AG04450 (cell line): ENCODE measurements at regions not wholly inside any gene's neighbourhood (a gene's known extent, or its start where the extent isn't known, plus 50 kb on each side); places are given as distances from the start of the nearest gene placed in this dataset.

Source experiments
- CTCF ChIA-PET: fragments of 300-600, 350-600 bp; formaldehyde crosslinking; extraction: SDS; loops from one replicate; lab custom pipeline; 2022; ENCODE audit warnings: antibody characterized with exemption, inconsistent platforms; lab: Charles Lee
- POLR2A ChIA-PET: fragments of 350-600 bp; formaldehyde crosslinking; extraction: SDS; loops from one replicate; lab custom pipeline; 2021; ENCODE audit warnings: antibody characterized with exemption, inconsistent platforms; lab: Yijun Ruan, JAX
- DNase-seq: peaks from one replicate; pipeline ENCODE4 v3.0.0-alpha.2; 2011; ENCODE audit warnings: low read depth, low spot score
- H3K27ac ChIP-seq: one replicate; pipeline ENCODE4 v1.5.1; 2012; ENCODE audit warnings: low read depth, low read length, control low read depth
- H3K27me3 ChIP-seq: one replicate; pipeline ENCODE4 v1.6.0; 2012; ENCODE audit warnings: low read length; ENCODE audit not compliant: control insufficient read depth, insufficient read depth
- H3K4me3 ChIP-seq: 2 replicates; pipeline ENCODE4 v1.5.1; 2011; ENCODE audit warnings: mild to moderate bottlenecking, low read depth, low read length, control low read depth
- H3K9me3 ChIP-seq: 2 replicates; pipeline ENCODE4 v1.5.1; 2012; ENCODE audit warnings: low read length; ENCODE audit not compliant: control insufficient read depth, insufficient read depth
- TF ChIP-seq, protein P1 (sequence below): IDR thresholded peaks from 2 replicates; pipeline ENCODE4 v1.5.1; 2011; ENCODE audit warnings: low read depth, low read length, control low read depth, inconsistent platforms

DNA sequence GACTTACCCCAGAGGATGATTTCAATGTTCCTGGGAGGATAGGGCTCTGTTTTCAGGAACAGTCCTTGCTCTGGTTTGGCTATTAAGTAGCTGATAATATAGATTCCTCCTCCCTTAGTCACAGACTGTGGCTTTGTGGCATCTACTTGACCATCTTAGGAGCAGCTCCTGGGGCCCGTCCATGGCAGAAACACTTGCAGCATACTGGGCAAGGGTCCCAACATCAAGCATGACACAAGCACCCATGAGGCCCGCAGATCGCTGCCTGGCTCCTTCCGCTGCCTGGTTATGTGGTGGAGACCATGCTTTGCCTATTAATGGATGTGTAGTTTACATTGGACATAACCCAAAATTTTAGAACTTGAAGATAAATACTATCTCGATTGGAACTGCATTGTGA lies 170.1 kb downstream of the ICE1 start:
- CTCF ChIA-PET, result no interaction called here
- TF ChIP-seq, protein P1, sequence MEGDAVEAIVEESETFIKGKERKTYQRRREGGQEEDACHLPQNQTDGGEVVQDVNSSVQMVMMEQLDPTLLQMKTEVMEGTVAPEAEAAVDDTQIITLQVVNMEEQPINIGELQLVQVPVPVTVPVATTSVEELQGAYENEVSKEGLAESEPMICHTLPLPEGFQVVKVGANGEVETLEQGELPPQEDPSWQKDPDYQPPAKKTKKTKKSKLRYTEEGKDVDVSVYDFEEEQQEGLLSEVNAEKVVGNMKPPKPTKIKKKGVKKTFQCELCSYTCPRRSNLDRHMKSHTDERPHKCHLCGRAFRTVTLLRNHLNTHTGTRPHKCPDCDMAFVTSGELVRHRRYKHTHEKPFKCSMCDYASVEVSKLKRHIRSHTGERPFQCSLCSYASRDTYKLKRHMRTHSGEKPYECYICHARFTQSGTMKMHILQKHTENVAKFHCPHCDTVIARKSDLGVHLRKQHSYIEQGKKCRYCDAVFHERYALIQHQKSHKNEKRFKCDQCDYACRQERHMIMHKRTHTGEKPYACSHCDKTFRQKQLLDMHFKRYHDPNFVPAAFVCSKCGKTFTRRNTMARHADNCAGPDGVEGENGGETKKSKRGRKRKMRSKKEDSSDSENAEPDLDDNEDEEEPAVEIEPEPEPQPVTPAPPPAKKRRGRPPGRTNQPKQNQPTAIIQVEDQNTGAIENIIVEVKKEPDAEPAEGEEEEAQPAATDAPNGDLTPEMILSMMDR, result no peak
- Histone ChIP-seq H3K27ac (no peak overlapping the region), H3K9me3 (peaks cover 33% of the 10 kb centered on the region), H3K27me3 (no peaks in the 10 kb centered on the region), H3K4me3 (no peak overlapping the region)
- DNase-seq, result no peak
- POLR2A ChIA-PET, result no interaction called here

DNA sequence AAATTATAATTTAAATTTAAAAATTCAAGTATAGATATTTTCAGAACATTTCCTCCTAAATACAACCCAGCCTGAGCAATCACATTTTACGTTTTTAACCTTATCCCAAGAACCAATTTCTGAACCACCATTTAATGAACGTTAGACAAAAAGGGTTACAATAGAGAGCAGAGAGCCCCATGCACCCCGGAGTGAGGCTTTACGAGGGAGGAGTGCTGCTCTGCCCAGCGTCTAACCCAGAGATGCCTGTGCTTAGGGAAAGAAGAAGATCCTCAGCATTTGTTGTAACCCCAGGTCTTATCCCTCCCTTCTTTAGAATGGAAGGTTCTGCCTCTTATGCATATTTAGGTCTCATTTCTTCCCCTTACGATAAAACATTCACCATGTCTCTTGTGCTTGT lies 169.1 kb downstream of the ICE1 start:
- DNase-seq, result no peak
- CTCF ChIA-PET, result no interaction called here
- POLR2A ChIA-PET, result no interaction called here

DNA sequence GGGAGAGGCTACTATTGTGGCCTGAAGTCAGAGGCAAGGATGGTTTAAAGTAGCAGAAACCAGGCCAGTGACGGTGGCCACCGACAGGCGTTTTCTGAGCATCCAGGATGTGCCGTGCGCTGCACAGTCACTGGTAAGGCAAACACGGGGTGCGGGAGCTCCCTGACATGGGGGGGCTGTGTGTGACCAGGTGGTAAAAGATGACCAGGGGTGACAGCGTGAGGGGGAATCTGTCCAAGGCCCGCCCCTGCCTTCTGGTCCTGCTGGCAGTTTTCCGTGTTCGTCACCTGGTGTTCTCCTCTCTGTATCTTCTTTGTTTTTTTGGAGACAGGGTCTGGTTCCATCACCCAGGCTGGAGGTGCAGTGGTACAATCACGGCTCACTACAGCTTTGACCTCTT lies 167.4 kb downstream of the ICE1 start:
- no peak for DNase-seq
- Histone ChIP-seq H3K27ac (no peak overlapping the region), H3K9me3 (peaks cover 47% of the 10 kb centered on the region), H3K27me3 (no peaks in the 10 kb centered on the region), H3K4me3 (no peak overlapping the region)
- TF ChIP-seq, protein P1, result no peak
- ChIA-PET POLR2A (no interaction called here), CTCF (no interaction called here)

More for the DNA sequence above, 169.1 kb downstream of the ICE1 start:
- no peaks in the 10 kb centered on the region for H3K27me3 ChIP-seq
- TF ChIP-seq, protein P1, result no peak
- H3K4me3 ChIP-seq, result no peak overlapping the region
- peaks cover 43% of the 10 kb centered on the region for H3K9me3 ChIP-seq
- H3K27ac ChIP-seq, result no peak overlapping the region

DNA sequence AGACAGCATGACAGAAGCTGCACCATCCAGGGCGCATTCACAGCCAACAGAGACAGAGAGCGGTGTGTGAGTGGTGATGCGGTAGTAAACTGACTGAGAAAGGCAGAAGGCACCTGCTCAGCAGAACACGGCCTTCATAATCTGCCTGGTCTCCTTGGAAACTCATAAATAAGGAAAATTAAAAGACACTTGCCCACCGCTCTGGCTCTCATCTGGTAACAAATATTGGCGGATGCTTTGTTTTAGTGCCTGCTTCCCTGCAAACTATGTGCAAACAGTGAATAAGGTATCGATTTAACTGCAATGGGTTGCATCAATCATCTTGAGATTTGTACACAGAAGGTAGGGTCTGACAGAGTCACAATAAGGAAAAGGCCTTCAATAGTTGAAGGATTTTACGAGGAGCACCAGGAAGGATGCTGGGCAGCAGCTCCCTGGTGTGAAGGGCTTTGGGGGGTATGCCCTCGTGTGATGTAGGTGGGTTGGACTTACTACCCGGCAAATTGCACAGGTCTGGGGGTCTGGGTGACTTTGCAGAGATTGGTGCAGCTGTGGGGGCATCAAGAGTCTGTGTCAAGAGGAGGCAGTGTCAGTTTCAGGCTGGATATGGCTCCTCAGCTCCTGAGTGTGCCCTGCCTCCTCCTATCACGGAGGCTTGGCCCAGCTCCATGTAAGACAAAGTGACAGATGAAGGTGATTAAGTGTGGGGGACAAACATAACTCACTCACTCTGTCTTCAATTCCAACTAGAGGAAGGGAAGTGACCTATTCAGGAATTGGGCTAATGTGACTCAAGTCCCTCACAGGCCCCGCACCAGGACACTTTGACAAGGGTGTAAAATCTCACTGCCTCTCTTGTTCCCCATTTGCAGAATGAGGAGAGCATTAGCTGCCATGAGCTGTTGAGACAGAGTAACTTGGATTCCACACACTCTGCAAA lies 166.7 kb downstream of the ICE1 start:
- no peaks in the 10 kb centered on the region for H3K27me3 ChIP-seq
- CTCF ChIA-PET, result no interaction called here
- POLR2A ChIA-PET, result no interaction called here
- H3K4me3 ChIP-seq, result no peak overlapping the region
- TF ChIP-seq, protein P1, result no peak
- peaks cover 53% of the 10 kb centered on the region for H3K9me3 ChIP-seq
- DNase-seq, result no peak
- no peak overlapping the region for H3K27ac ChIP-seq

DNA sequence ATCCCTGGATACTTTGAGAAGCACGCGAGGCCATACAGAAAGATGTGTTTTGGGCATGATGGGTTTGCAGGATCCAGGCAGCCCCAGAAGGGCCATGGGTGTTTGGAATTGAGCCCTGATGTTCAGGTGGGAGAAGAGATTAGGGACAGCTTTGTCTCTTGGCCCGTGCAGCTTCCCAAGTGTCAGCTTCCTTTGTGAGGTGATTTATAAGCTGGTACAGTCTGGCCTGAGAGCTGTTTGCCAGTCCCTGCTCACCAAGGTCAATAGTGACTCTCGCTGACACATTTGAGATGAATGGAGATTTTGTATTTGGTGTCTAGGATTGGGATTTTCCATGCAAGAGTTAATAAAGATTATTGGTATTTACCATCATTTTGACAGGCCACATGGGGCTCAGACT lies 165.9 kb downstream of the ICE1 start:
- Histone ChIP-seq H3K9me3 (peaks cover 53% of the 10 kb centered on the region), H3K27me3 (no peaks in the 10 kb centered on the region), H3K4me3 (no peak overlapping the region), H3K27ac (no peak overlapping the region)
- TF ChIP-seq, protein P1, result no peak
- no peak for DNase-seq
- ChIA-PET POLR2A (no interaction called here), CTCF (no interaction called here)
